ENCODE measurements at regions not wholly inside any gene's neighbourhood (a gene's known extent, or its start where the extent isn't known, plus 50 kb on each side); places are given as distances from the start of the nearest gene placed in this dataset.

DNA sequence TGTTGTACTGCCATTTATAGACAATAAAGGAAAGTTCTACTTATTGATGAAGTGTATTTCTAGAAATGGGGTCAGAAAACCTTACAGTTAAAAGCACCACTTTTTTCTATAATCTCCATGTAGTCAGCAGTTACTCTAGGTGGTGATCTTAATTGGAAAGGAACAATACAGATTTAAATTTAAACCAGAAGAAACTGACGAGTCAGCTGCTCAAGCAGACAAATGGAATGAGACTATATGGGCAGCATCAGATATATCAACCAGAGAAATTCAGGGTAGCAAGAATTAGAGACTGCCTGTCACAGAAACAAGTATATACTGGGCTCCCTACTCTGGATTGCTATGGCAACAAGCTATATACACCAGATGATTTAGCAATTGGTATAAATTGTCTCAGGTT, 99.6 kb upstream of the SCG2 start:
- no peak for DNase-seq (ENCODE audit: low spot score)
- intact Hi-C loops (cut with micrococcal nuclease; ENCODE audit: unreplicated experiment) = no loop called here
- no peaks in the 10 kb centered on the region for H3K9me3 ChIP-seq (ENCODE audit: low read depth, low read length, poor library complexity, severe bottlenecking)
- no peaks in the 10 kb centered on the region for H3K27me3 ChIP-seq (replicated peaks; ENCODE audit: insufficient read depth, low read depth, low read length, poor library complexity)
- no TSS peak for BruUV-seq (replicated peaks)
- peaks cover 38% of the 10 kb centered on the region for H3K36me3 ChIP-seq (ENCODE audit: insufficient read depth, low read length, poor library complexity, severe bottlenecking)
- peak overlapping the region; percentile 32 for H3K27ac ChIP-seq (ENCODE audit: low read depth, low read length, poor library complexity, severe bottlenecking)
- TF ChIP-seq EZH2 (IDR thresholded peaks at IDR 0.05; ENCODE audit: borderline replicate concordance, low read depth, low read length, poor library complexity, severe bottlenecking) (no peak), CTCF (conservative IDR thresholded peaks at IDR 0.05; ENCODE audit: low read depth, low read length) (no peak)
- H3K4me1 ChIP-seq (ENCODE audit: insufficient read depth, low read length, poor library complexity, severe bottlenecking) = peaks cover 39% of the 10 kb centered on the region
- POLR2A ChIA-PET (ENCODE audit: low non-redundant PET) = interaction anchor here (0.6 kb wide), 1 partner anchor 21 kb away, joined by 4 read pairs; no protein-coding TSS in a partner anchor
- CTCF ChIA-PET = no interaction called here
- H3K4me3 ChIP-seq (ENCODE audit: low read depth, low read length, poor library complexity, severe bottlenecking) = no peak overlapping the region

DNA sequence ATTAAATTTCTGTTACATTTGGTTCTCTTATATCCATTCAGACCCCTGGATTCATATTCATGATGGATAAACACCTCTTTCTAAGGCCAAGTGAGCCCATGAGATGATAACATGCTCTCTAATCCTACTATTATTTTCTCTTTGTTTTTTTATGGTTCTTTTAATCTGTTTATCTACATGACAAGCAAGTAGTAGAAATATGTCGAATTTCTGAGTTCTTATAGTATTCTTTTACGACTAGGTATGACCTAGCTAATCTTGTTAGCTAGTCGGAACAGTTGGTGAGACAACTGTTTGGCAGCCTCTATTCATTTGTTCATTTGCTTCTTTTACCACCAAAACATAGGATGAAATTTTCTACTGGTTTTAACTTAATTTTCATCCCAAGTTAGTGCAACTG, 98.1 kb upstream of the SCG2 start:
- no peaks in the 10 kb centered on the region for H3K9me3 ChIP-seq (ENCODE audit: low read depth, low read length, poor library complexity, severe bottlenecking)
- intact Hi-C loops (cut with micrococcal nuclease; ENCODE audit: unreplicated experiment) = no loop called here
- ChIA-PET CTCF (no interaction called here), POLR2A (ENCODE audit: low non-redundant PET) (interaction anchor here (0.6 to 0.9 kb wide), 2 partner anchors 16 to 23 kb away, joined by 4 read pairs; no protein-coding TSS in a partner anchor)
- peak; percentile 73 for DNase-seq (ENCODE audit: low spot score)
- H3K4me1 ChIP-seq (ENCODE audit: insufficient read depth, low read length, poor library complexity, severe bottlenecking) = peaks cover 43% of the 10 kb centered on the region
- TF ChIP-seq CTCF (conservative IDR thresholded peaks at IDR 0.05; ENCODE audit: low read depth, low read length) (no peak), EZH2 (IDR thresholded peaks at IDR 0.05; ENCODE audit: borderline replicate concordance, low read depth, low read length, poor library complexity, severe bottlenecking) (no peak)
- no peaks in the 10 kb centered on the region for H3K27me3 ChIP-seq (replicated peaks; ENCODE audit: insufficient read depth, low read depth, low read length, poor library complexity)
- H3K36me3 ChIP-seq (ENCODE audit: insufficient read depth, low read length, poor library complexity, severe bottlenecking) = peaks cover 22% of the 10 kb centered on the region
- BruUV-seq (replicated peaks) = no TSS peak
- no peak overlapping the region for H3K4me3 ChIP-seq (ENCODE audit: low read depth, low read length, poor library complexity, severe bottlenecking)
- peak overlapping the region; percentile 93 for H3K27ac ChIP-seq (ENCODE audit: low read depth, low read length, poor library complexity, severe bottlenecking)

DNA sequence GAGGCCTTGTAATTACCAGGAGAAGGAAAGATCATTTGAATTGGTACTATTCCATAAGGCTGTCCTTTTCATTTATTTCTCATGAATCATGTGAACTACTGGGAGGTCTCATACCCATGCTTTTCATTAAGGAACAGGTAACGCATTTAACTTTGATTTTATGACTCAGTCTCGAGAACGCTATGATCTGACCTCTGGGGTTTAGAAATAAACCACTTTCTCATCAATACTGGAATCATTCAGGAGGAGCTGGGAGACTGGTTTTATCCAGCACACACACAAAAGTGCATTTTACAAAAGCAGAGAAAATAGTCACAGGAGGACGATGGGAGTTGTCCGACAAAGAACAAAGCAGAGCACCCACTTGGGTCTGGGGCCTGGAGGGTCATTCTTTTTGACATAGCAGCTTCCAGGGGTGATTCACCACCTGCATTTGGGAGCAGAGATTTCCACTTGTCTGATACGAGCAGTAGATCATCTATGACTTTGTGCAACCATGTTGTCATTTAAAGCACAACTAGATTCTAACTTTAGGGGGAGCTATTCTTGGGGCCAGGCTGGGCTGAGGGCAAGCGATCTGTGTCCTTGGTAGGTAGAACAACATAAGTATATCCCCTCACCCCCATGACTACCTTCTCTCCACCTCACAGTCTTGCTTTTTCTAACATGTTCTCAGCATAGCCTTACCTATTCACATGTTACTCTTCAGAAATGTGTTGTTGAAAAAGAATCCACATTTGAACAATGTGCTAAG, 95.9 kb upstream of the SCG2 start:
- H3K4me1 ChIP-seq (ENCODE audit: insufficient read depth, low read length, poor library complexity, severe bottlenecking) = peaks cover 49% of the 10 kb centered on the region
- no peak for DNase-seq (ENCODE audit: low spot score)
- no peaks in the 10 kb centered on the region for H3K9me3 ChIP-seq (ENCODE audit: low read depth, low read length, poor library complexity, severe bottlenecking)
- intact Hi-C loops (cut with micrococcal nuclease; ENCODE audit: unreplicated experiment) = no loop called here
- CTCF ChIA-PET = no interaction called here
- H3K4me3 ChIP-seq (ENCODE audit: low read depth, low read length, poor library complexity, severe bottlenecking) = no peak overlapping the region
- H3K27ac ChIP-seq (ENCODE audit: low read depth, low read length, poor library complexity, severe bottlenecking) = peak overlapping the region; percentile 93
- no peaks in the 10 kb centered on the region for H3K27me3 ChIP-seq (replicated peaks; ENCODE audit: insufficient read depth, low read depth, low read length, poor library complexity)
- POLR2A ChIA-PET (ENCODE audit: low non-redundant PET) = interaction anchor here (0.5 kb wide), 1 partner anchor 579 kb away, joined by 3 read pairs; no protein-coding TSS in a partner anchor
- 0 out of 2 replicates have a peak, but pooled peaks have one; percentile 23 for TF ChIP-seq CTCF (conservative IDR thresholded peaks at IDR 0.05; ENCODE audit: low read depth, low read length)
- no peak for TF ChIP-seq EZH2 (IDR thresholded peaks at IDR 0.05; ENCODE audit: borderline replicate concordance, low read depth, low read length, poor library complexity, severe bottlenecking)
- peaks cover 15% of the 10 kb centered on the region for H3K36me3 ChIP-seq (ENCODE audit: insufficient read depth, low read length, poor library complexity, severe bottlenecking)
- no TSS peak for BruUV-seq (replicated peaks)
